ENCODE measurements at regions not wholly inside any gene's neighbourhood (a gene's known extent, or its start where the extent isn't known, plus 50 kb on each side); places are given as distances from the start of the nearest gene placed in this dataset.

GRCh38 chr5:14968796-14969195, 97.2 kb upstream of the ANKH start:
- TF ChIP-seq, protein P1, sequence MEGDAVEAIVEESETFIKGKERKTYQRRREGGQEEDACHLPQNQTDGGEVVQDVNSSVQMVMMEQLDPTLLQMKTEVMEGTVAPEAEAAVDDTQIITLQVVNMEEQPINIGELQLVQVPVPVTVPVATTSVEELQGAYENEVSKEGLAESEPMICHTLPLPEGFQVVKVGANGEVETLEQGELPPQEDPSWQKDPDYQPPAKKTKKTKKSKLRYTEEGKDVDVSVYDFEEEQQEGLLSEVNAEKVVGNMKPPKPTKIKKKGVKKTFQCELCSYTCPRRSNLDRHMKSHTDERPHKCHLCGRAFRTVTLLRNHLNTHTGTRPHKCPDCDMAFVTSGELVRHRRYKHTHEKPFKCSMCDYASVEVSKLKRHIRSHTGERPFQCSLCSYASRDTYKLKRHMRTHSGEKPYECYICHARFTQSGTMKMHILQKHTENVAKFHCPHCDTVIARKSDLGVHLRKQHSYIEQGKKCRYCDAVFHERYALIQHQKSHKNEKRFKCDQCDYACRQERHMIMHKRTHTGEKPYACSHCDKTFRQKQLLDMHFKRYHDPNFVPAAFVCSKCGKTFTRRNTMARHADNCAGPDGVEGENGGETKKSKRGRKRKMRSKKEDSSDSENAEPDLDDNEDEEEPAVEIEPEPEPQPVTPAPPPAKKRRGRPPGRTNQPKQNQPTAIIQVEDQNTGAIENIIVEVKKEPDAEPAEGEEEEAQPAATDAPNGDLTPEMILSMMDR (IDR thresholded peaks at IDR 0.05; ENCODE audit: low read depth, low read length, missing control alignments) = no peak
- H3K4me3 ChIP-seq (ENCODE audit: low read depth, low read length) = no peak overlapping the region
- DNase-seq (ENCODE audit: low read depth) = no peak

- H3K4me3 ChIP-seq (ENCODE audit: low read depth, low read length) = no peak overlapping the region
- TF ChIP-seq, protein P1 (IDR thresholded peaks at IDR 0.05; ENCODE audit: low read depth, low read length, missing control alignments) = no peak
- DNase-seq (ENCODE audit: low read depth) = no peak
Observed at GRCh38 chr5:14967166-14967565, 95.6 kb upstream of the ANKH start.

DNA sequence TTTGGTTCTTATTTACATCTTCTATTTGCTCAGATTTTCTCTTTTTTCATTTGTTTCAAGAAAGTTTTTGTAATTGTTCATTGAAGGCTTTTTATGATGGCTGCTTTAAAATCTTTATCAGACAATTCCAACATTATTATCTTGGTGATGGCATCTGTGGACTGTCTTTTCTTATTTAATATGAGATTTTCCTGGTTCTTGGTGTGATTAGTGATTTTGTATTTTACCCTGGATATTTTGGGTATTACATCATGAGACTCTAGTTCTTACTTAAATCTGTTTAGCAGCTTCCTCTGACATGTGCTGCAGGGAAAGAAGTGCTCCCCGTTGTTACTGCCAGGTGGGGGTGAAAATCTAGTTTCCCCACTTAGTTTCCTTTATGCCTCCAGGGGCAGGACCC, 94.2 kb upstream of the ANKH start:
- no peak for DNase-seq (ENCODE audit: low read depth)
- H3K4me3 ChIP-seq (ENCODE audit: low read depth, low read length) = no peak overlapping the region
- TF ChIP-seq, protein P1 (IDR thresholded peaks at IDR 0.05; ENCODE audit: low read depth, low read length, missing control alignments) = no peak

GRCh38 chr5:14962604-14963003, 91.0 kb upstream of the ANKH start:
- TF ChIP-seq, protein P1 (IDR thresholded peaks at IDR 0.05; ENCODE audit: low read depth, low read length, missing control alignments) = no peak
- no peak for DNase-seq (ENCODE audit: low read depth)
- no peak overlapping the region for H3K4me3 ChIP-seq (ENCODE audit: low read depth, low read length)

GRCh38 chr5:14960120-14960462, 88.5 kb upstream of the ANKH start:
- TF ChIP-seq, protein P1 (IDR thresholded peaks at IDR 0.05; ENCODE audit: low read depth, low read length, missing control alignments) = no peak
- DNase-seq (ENCODE audit: low read depth) = no peak

DNA sequence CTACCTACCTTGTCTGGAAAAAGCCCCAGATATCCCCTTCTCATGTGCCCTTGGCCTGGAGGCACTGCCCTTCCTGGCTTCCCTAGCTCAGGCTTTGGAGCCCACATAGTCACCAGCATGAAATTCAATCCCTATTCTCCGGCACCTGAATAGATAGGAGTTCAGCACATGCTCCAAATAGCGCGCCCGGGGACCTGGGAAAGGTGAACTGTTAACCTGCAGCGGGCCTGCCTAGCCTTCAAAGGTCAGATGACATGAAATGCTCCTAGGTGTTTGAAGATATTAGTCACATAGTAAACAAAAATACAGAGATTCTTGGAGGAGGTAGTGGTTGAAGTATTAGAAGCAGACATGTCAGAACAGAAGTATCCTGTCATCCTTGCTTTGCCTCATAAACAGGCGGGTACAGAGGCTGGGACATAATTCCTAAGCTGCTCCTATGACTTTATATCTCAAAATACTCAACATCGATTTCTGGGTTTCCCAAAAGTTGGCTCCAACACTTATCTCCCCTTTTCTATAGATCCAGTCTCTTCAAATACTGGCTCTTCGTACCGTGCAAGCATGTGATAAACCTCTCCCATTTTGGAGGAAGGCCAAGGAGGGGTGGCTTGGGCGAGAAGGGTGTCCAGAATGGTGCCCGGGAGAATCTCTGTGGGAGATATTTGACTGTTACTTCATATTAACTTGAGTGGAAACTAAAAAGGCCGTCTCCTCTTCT, 88.0 kb upstream of the ANKH start:
- TF ChIP-seq, protein P1 (IDR thresholded peaks at IDR 0.05; ENCODE audit: low read depth, low read length, missing control alignments) = no peak
- H3K4me3 ChIP-seq (ENCODE audit: low read depth, low read length) = no peak overlapping the region
- no peak for DNase-seq (ENCODE audit: low read depth)

More at GRCh38 chr5:14960120-14960462, 88.5 kb upstream of the ANKH start:
- H3K4me3 ChIP-seq (ENCODE audit: low read depth, low read length) = no peak overlapping the region

- no peak overlapping the region for H3K4me3 ChIP-seq (ENCODE audit: low read depth, low read length)
- DNase-seq (ENCODE audit: low read depth) = no peak
- TF ChIP-seq, protein P1 (IDR thresholded peaks at IDR 0.05; ENCODE audit: low read depth, low read length, missing control alignments) = no peak
Observed at GRCh38 chr5:14958188-14958587, 86.6 kb upstream of the ANKH start.
